NCI-H2171 treated with DMSO at 0.1 percent for 48 hours (cell line): ENCODE measurements at regions not wholly inside any gene's neighbourhood (a gene's known extent, or its start where the extent isn't known, plus 50 kb on each side); places are given as distances from the start of the nearest gene placed in this dataset.

Experiments
- DNase-seq: peaks from one replicate; lab custom pipeline; 2025; lab: John Stamatoyannopoulos, UW

DNA sequence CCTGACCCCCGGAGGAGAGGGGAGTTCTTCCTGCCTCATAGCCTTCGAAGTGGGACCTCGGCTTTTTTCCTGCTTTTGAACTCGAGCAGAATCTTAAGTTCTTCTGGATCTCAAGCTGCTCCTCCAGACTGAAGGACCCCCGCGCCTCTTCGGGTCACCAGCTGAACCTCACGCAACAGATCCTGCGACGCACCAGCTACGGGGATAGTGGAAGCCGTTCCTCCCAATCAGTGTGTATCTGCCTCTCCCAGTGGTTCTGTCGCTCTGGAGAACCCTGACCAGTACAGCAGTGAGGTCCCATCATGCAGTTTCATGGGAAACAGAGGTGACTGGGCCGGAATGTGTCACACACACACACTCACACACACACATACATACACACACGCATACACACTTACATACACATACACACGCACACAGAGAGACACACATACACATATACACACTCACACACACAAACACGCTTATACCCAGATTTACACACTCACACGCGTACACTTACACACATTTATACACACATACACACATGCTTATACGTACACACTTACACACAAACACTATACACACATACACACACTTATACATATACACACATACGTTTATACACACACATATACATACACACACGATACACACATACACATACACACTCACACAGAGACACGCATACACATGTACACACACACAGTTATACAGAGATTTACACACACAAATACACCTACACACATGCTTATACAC lies 170.0 kb downstream of the TTLL2 start:
- DNase-seq: no peak

DNA sequence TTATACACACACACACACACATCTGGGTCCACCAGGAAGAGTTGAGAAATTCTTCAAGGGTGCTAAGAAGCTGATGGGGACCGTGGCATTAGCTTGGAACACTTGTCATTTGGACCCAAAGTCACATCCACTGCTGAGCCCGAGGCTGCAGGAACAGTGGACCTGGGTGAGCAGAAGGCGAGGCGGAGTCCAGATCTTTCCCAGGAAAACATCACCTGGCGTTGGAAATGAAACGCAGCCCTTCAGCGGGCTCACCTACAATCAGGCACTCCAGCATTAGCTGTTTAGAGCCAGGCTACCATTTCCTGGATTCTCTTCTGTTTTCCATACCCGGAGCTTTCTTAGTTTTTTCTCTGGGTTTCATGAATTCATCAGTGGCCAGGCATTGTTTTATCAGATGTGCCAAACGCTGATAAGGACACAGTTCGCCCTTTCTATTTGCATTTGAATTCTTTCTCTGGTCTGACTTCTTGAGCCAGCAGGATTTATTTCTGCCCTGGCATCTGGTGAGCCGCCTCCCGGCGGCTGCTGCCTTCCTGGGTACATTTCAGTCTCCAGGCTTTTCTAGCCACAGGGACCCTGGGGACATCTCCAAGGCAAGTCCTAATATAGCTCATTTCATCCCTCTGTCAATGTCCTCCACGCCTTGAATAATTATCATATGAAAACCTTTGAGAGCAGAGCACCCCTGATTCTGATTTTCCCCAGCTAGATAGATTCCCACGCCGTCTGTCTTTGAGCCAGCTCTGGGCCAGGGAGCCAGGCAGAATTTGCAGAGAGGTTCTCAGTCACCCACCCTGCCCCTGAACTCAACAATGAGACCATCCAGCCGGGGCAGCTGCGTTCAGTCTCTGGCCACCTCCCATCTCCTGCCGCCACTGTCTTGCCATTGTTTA lies 170.9 kb downstream of the TTLL2 start:
- peak; percentile 88 for DNase-seq

DNA sequence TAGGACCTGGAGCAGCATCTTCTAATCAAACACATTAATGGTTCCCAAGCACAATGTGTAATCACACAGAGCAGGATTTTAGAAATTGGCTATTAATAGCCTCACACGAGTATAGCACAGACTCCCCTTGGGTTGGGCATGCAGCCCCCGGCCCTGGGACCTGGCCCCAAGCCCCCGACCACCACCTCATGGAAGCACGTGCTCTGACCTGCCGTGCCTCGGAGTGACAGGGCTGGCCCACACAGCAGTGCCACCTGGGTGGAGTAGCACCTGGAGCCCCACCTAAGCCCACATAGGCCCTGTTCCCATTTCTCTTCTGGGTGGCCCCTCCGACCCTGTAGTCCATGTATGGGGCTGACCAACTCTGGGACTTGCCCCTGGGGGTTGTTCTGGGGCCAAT lies 171.8 kb downstream of the TTLL2 start:
- no peak for DNase-seq

DNA sequence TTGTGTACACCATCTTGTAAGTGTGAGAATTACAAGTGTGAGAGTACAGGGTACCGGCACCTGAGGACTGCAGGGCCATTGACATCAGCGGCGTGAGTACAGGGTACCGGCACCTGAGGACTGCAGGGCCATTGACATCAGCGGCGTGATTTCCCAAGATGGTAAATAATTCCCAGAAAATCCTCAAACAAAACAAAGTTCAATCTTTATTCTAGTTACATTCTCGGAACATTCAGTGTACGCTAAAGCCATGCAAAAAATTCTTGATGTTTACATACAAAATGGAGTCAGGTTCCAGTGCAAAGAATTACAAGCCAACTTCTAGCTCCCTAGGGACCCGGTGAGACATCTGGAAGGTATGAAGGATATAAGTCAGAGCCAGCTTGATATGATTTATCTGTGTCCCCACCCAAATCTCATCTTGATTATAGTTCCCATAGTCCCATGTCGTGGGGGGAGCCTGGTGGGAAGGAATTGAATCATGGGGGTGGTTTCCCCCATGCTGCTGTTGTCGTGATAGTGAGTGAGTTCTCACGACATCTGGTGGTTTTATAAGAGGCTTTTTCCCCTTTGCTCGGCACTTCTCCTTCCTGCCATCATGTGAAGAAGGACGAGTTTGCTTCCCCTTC lies 172.7 kb downstream of the TTLL2 start:
- peak; percentile 66 for DNase-seq

DNA sequence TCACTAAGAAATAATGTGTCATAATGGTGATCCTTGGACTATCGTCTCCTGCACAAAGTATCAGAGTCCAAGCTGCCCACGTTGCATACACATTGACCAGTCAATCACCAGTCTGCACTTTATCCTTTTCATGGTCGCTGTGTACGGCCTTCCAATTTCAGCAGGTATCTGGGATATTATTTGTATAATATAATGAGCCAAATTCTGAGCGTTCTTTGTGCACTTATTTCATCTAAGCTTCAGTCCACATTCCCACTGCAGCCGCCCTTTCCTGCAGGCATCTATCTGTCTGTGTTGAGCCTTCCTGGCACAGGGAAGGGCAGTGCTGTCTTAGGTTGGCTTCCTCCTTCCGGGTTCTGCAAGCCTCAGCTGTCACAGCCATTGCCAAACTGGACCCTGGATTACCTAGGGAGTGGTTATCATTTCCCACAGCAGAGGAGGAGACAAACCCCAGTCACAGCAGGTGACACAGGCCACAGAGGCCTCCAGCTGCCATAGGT lies 174.3 kb downstream of the TTLL2 start:
- DNase-seq: no peak

DNA sequence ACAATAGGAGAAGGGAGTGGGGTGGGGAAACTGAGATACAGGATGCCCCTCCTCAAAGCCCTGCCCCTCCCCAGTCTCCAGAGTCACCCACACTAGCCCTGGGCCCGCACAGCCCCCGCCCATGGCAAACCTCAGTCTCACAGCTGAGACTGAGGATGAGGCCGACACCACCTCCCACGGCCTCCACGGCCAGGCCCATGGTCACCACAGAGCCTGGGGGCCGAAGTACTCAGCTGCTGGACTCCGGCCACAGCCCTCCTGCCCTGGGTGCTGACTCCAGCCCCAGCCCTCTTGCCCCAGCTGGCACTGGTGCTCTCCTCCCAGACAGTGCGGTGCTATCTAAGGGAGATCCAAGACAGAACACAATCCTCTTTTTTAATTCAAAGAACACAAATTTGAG lies 176.1 kb downstream of the TTLL2 start:
- DNase-seq: no peak

DNA sequence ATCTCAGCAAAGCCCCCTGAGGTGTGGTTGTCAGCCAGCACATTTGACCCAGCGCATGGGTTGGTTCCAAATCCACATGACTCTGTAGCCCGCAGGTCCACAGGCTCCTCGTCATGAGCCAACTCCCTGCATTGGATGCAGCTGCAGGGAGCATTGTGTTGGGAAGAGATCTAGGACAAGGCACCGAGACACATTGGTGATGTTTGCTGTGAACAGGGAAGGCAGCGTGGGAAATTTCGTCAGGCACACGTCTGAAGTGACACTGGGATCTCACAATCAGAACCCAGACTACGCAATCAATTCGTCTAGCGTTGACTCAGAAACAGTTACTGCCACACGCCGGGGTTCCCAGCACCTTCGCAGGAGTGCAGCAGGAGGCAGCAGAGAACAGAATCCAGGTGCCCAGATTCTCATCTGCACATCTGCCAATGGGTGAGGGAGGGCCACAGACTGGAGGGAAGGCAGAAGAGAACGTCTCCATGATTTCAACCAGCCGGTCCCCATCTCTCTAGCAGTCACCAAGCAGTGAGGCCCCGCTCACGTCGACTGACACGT lies 177.0 kb downstream of the TTLL2 start:
- DNase-seq: peak; percentile 17

DNA sequence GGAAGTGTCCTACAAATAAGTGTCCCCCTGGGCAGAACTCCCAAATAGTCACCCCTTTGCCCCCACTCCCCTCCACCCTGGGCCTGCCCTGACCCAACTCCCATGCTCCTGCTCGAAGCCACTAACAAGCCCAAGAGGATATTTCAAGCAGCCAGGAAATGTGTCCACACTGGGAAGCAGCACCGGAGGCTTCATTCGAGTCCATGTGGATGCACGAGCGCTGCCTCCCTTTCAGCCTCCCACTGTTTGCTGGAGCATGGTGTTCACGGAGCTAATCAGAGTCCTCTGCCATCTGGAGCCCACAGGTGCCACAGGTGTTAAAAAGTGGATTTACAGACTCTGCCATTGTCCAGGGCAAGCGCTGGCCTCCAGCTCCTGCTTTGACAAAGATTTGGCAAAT lies 177.6 kb downstream of the TTLL2 start:
- DNase-seq: no peak

DNA sequence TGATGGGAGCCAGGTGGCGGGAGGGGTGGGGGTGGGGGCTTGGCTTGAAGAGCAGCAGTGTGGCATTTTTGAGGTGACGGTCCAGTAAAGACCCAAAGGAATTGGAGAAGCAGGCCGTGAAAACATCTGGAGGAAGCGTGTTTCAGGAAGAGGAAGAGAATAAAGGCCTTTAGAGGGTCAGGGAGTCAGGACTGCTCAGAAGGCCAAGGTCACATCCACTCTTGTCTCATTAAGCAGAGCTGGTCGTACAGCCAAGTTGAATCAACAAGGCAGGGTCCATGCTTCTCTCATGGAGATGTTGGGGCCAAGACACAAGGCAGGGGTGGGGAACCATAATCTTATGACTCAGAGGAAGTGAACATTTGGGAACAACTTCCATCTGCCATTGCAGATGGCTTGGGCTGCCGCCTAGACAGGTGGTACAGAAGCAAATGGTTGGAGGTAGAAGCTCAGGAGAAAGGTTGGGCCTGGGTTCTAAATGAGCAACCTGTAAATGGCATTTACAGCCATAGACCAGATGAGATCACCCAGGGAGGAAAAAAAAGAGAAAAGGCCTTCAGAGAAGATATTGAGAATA lies 179.6 kb downstream of the TTLL2 start:
- DNase-seq: peak; percentile 67

DNA sequence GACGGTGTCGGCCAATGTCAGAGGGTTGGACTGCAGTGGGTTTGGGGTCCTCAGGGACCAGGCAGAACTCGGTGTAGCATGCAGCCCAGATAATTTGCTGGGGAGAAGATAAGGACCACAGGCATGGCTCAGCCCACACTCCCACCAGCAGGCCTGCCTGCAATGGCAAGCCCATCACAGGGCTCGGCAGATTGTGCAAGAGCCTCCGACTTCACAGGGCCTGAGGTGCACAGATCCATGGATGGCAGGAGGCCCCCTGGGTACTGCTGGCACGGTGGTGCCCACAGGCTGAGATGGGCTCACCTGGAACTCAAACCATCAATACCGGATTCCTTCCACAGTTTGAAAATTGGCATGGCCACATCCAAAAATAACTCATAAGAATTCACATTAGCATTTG lies 180.3 kb downstream of the TTLL2 start:
- DNase-seq: no peak

DNA sequence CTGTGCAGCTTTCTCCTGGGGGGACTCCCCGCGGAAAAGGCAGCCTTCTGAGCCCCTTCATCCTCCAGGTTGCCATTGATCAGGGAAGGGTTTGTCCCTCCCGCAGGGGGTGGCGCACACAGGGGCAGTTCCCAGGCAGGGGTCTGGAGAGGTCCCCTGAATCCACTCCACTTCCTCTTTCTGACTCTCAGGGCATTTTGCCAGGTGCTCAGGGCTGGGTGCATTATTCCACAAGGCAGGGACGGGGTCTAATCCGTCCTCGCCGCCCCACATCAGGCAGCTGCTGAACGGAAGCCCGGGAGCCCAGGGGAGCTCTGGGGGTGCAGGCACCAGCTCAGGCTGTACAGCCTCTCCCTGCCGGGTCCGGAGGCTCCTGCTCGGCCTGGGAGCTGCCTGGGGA lies 180.9 kb downstream of the TTLL2 start:
- DNase-seq: no peak

DNA sequence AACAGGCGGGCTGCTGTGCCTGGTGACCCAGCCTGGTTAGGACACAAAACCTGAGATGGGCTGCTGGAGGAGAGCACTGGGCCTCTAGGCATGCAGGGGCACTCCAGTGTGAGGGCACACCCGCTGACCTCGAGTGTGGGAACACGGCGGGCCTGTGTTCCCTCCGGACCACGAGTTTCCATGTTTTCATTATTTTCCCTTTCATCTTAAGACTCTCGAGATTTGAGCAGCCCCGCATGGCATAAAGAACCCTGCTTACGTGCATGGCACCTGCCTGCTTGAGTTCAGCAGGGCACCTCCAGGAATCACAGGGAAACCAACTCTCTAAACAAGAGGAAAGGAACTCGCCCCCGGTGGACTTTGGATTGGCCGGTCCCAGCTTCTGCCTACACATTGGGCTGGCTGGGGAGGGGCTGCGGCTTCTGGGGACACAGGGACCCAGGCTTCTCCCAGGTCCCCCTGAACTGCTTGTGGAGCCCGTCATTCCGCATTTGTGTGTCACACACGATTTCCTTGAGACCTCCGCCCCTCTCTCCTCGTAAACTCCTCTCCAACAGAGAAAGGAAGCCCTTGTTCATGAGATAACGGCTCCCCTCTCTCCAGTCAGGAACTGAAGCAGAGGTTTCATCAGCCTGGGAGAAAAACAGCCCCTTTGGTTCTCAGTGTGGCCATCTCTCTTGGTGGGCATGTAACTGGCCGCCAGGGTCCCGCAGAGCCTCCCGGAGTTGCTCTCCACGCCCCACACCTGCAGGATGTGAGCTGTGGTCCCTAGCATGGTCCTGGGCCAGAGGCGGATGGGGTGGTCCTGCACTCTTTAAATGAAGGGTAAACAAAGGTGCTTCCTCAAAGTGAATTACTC lies 181.8 kb downstream of the TTLL2 start:
- no peak for DNase-seq

DNA sequence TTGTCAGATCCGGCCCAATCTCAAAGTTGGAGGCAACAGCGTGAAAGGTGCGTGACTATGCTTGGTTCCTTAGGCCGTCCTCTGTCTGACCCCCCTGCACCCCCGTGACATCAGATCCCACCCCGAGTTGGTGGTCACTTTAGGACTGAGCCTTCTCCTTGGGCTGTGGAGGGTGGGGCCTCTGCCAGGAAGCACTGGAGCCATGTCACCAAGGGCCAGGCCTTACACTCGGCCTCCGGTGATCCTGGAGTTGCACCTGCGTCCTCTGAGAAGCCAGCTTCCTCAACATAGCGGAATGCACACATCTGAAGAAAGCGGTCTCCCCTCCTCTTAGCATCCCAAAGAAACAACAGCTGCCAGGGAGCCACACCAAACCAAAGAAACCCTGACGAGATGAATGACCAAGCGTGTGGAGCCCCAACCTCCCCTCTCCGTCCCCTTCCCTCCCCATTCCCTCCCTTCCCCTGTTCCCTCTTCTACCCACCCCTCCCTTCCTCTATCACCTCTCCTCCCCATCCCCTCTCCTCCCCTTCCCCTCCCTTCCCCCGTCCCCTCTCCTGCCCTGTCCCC lies 182.6 kb downstream of the TTLL2 start:
- no peak for DNase-seq

DNA sequence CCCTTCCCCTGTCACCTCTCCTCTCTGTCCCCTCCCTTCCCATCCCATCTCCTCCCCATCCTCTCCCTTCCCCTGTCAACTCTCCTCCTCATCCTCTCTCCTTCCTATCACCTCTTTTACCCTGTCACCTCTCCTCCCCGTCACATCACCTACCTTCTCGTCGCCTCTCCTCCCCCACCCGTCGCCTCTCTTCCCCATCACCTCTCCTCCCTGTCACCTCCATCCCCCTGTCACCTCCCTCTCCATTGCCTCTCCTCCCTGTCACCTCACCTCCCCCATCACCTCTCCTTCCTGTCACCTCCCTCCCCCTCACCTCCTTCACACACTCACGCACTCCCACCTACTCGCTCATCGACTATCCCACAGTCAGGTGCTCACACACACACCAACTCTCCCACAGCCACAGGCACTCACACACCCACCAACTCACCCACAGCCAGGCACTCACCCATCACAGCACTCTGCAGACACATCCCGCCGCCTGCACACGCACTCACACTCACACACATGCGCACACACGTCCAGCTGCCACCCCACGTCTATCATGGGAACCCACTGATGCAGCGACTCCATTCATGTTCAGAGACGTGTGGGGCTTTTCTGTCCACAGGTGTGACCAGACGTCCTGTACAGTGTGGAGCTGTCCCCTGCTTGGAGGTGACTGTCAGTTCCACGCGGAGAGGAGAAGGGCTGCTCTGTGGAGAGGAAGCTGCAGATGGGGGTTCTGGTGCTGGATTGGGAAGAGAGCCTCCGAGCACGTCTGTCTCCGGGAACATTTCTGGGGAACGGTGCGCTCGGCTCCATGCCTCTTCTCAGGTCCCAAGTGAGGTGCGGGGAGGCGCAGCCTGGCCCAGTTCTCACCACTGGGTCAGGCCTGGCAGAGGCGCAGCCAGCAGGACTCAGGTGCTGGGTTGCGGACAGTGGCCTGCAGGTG lies 184.3 kb downstream of the TTLL2 start:
- DNase-seq: no peak

DNA sequence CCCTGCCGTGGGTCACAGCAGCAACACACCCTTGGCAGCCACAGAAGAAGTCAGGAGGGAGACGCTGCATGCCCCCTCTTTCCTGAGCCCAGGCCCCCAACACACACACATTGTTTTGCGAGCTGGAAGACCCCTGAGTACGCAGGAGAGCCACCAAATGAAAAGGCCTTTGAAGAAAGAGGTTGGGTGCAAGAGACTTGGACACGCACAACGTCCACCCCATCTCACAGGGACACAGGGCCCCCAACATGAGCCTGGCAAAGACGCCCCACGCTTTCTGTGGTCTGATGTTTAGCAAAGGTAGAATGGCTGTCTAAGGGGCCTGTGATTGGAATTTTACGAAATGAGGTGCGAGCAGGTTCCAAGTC lies 185.0 kb downstream of the TTLL2 start:
- no peak for DNase-seq

DNA sequence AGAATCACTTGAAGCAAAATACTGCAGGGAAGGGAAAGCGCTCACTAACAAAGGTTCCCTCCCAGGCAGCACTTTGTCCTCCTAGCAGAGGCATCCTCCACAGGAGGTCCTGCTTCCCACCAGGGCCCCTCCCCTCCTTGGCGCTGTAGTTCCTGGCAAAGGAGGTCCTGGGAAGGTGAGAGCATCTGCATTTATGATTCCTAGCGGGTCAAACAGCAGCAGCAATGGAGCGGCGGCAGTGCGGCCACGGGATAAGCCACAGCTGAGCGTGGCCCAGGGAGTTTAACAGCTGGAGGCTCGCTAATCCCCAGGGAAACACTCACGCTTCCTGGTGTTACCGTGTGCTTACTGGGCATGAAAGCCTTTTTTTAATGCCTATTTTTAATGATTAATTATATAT lies 185.8 kb downstream of the TTLL2 start:
- peak; percentile 65 for DNase-seq

DNA sequence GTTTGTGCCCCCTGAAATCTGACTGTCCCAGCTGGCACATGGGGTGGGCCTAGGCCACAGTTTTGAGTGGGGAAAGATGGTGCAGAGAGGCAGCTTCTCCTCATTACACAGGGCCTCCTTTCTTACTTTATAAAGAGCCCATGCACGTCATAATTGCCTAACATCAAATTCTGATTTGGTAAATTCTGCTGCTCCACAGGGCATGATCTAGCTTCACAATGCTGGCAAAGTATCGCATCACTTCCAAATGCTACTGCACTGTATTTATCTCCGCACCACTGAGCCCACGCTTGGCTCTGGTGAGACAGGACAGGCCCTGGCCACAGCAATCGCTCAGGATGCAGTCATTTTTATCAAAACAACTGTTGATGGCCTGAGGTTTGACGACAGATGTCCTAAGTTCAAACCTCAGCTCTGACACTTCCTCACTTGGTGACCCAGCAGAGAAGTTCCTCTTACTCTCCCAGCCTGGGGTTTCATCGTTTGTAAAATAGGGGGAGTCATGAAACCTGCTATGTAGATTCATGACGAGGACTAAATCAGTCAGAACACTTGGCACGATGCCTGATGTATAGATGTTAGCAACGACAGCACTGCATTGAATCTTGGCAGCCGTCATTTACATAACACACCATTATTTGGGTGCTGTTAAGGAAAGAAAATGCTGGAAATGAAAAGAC lies 187.9 kb downstream of the TTLL2 start:
- no peak for DNase-seq

DNA sequence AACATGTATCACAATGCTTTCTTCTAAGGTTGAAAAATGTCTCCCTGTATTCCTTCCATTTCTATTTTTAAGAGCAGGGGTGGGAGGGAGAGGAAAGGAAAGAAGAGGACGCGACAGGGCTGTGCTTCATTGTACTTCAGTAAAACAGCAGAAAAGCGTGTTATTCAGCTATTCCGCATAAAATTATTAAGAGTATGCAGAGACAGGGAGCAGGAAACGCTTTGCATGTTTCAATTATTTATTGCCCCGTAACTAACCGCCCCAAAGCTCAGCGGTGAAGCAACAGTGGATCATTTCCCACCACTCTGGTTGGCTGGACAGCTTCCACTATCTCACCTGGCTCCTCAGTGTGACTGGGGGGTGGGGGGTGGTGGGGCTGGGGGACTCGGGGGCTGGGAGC lies 188.9 kb downstream of the TTLL2 start:
- DNase-seq: no peak

DNA sequence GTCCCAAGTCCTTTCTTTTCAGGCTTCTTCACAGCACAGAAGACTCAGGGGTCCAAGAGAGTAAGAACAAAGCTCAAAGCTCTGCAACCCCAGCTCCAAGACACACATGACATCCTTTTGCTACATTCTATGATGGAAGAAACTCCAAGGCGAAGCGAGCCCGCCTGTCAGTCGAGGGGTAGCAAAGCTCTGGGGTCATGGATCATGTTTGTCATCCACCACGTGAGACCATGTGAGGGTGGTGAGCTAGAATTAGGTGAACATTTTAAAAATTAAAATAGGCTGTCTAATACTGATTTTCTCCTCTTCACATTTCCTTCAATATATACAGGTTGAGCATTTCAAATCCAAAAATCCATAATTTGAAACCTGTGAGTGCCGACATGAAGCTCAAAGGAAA lies 189.6 kb downstream of the TTLL2 start:
- no peak for DNase-seq
